Calu3 (cell line): ENCODE measurements at regions not wholly inside any gene's neighbourhood (a gene's known extent, or its start where the extent isn't known, plus 50 kb on each side); places are given as distances from the start of the nearest gene placed in this dataset.

Experiments
- BruUV-seq: library from RNA; stranded (reverse); fragments of 400-500 nt; replicated peaks from 2 replicates; lab custom pipeline; 2021; lab: Mats Ljungman, UMichigan
- CTCF ChIA-PET: fragments of 300-600 bp; sonication (Branson Sonifier 250); formaldehyde crosslinking; loops from one replicate; lab custom pipeline; 2022; ENCODE audit warnings: antibody characterized with exemption; lab: Charles Lee
- DNase-seq: peaks from one replicate; pipeline ENCODE4 v3.0.0; 2022
- H3K27ac Mint-ChIP-seq: one replicate; pipeline ENCODE4 v1.8.0; 2022; ENCODE audit warnings: mixed read lengths; ENCODE audit not compliant: unreplicated experiment
- H3K27me3 Mint-ChIP-seq: one replicate; pipeline ENCODE4 v1.8.0; 2022; ENCODE audit warnings: mixed read lengths; ENCODE audit not compliant: unreplicated experiment
- H3K36me3 Mint-ChIP-seq: one replicate; pipeline ENCODE4 v1.8.0; 2022; ENCODE audit warnings: mild to moderate bottlenecking, moderate library complexity, mixed read lengths; ENCODE audit not compliant: insufficient read depth, unreplicated experiment
- H3K4me1 Mint-ChIP-seq: one replicate; pipeline ENCODE4 v1.8.0; 2022; ENCODE audit warnings: mild to moderate bottlenecking, low read depth, mixed read lengths; ENCODE audit not compliant: unreplicated experiment
- H3K4me3 Mint-ChIP-seq: one replicate; pipeline ENCODE4 v1.8.0; 2022; ENCODE audit warnings: mild to moderate bottlenecking, low read depth, moderate library complexity, mixed read lengths; ENCODE audit not compliant: unreplicated experiment
- H3K9me3 Mint-ChIP-seq: one replicate; pipeline ENCODE4 v1.8.0; 2022; ENCODE audit warnings: low read depth, mixed read lengths; ENCODE audit not compliant: unreplicated experiment
- intact Hi-C: fragments of 100-400 bp; cut with micrococcal nuclease; formaldehyde crosslinking; loops from one replicate; pipeline ENCODE4 v1.10.0; 2022; ENCODE audit not compliant: unreplicated experiment
- TF ChIP-seq, protein P1 (sequence below): fragments of 200-600 bp; IDR thresholded peaks from one replicate; pipeline ENCODE4 v1.8.0; 2022; ENCODE audit warnings: antibody characterized with exemption; ENCODE audit not compliant: unreplicated experiment

DNA sequence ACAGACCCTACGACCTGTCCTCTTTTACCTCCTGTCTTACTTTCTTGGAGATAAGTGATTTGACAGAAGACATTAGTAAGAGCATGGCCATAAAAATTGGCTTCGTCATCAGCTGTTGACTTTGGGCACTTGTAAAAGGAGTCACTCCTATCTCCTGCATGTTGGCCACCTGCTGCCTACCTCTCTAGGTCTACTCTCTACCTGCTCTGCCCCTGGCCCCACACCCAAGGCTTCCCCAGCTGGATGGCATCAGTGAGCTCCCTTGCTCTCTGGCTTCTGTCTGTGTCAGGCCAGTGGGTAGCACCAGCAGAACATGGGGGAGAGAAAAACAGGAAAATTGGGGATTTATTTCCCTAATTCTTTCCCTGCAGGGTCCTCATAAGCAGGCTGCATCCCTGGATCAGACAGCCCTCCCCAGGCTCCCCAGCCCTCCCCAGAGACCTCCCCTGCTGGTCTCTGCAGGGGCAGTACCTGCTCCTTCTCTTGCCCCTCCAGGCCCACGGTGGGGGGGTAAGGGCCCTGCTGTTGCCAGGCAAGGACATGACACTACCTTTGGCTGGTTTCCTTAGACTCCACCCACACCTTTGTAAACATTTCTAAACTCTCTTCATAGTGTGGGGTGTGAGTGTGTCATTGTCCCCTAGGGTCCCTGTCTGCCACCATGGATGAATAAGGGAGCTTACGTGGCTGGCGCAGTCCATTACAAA is 157.0 kb upstream of the NECTIN1 start:
- intact Hi-C loops, result no loop called here
- CTCF ChIA-PET, result interaction anchor here (0.5 kb wide), 1 partner anchor 449 kb away, joined by 3 read pairs; no protein-coding TSS in a partner anchor
- Mint-ChIP-seq H3K36me3 (no peaks in the 10 kb centered on the region), H3K9me3 (no peaks in the 10 kb centered on the region), H3K27me3 (peaks cover 60% of the 10 kb centered on the region), H3K4me1 (no peaks in the 10 kb centered on the region), H3K4me3 (no peak overlapping the region), H3K27ac (no peak overlapping the region)
- no TSS peak for BruUV-seq
- TF ChIP-seq, protein P1, sequence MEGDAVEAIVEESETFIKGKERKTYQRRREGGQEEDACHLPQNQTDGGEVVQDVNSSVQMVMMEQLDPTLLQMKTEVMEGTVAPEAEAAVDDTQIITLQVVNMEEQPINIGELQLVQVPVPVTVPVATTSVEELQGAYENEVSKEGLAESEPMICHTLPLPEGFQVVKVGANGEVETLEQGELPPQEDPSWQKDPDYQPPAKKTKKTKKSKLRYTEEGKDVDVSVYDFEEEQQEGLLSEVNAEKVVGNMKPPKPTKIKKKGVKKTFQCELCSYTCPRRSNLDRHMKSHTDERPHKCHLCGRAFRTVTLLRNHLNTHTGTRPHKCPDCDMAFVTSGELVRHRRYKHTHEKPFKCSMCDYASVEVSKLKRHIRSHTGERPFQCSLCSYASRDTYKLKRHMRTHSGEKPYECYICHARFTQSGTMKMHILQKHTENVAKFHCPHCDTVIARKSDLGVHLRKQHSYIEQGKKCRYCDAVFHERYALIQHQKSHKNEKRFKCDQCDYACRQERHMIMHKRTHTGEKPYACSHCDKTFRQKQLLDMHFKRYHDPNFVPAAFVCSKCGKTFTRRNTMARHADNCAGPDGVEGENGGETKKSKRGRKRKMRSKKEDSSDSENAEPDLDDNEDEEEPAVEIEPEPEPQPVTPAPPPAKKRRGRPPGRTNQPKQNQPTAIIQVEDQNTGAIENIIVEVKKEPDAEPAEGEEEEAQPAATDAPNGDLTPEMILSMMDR, result no peak
- no peak for DNase-seq

GRCh38 chr11:119885067-119885466 is 156.1 kb upstream of the NECTIN1 start:
- Mint-ChIP-seq H3K9me3 (no peaks in the 10 kb centered on the region), H3K36me3 (no peaks in the 10 kb centered on the region), H3K27me3 (peaks cover 64% of the 10 kb centered on the region), H3K4me3 (no peak overlapping the region), H3K4me1 (no peaks in the 10 kb centered on the region), H3K27ac (no peak overlapping the region)
- intact Hi-C loops, result no loop called here
- CTCF ChIA-PET, result interaction anchor here (0.7 kb wide), 1 partner anchor 482 kb away, joined by 3 read pairs; no protein-coding TSS in a partner anchor
- no peak for DNase-seq
- TF ChIP-seq, protein P1, result no peak
- no TSS peak for BruUV-seq

DNA sequence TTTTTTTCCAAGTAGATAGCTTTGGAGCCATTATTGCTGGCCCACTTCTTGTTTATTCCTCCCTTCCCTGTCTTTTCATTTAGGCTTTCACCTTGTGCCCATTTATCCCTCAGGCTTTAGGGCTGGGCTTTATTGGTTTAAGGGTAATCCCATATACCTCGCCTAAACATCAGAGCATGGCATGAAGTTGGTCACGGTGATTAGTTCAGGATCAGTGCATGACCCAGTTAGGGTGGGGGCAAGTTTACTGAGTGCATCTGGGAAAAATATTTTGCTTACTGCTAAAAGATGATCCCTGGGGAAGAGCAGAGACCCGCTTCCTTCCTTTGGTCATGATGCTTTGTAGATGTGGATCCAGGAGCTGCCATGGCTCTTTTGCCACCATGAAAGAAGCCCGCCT is 153.3 kb upstream of the NECTIN1 start:
- no peaks in the 10 kb centered on the region for H3K9me3 Mint-ChIP-seq
- no peaks in the 10 kb centered on the region for H3K4me1 Mint-ChIP-seq
- CTCF ChIA-PET, result no interaction called here
- no TSS peak for BruUV-seq
- peaks cover 60% of the 10 kb centered on the region for H3K27me3 Mint-ChIP-seq
- no peak overlapping the region for H3K27ac Mint-ChIP-seq
- TF ChIP-seq, protein P1, result no peak
- intact Hi-C loops, result no loop called here
- H3K36me3 Mint-ChIP-seq, result no peaks in the 10 kb centered on the region
- no peak overlapping the region for H3K4me3 Mint-ChIP-seq
- no peak for DNase-seq

DNA sequence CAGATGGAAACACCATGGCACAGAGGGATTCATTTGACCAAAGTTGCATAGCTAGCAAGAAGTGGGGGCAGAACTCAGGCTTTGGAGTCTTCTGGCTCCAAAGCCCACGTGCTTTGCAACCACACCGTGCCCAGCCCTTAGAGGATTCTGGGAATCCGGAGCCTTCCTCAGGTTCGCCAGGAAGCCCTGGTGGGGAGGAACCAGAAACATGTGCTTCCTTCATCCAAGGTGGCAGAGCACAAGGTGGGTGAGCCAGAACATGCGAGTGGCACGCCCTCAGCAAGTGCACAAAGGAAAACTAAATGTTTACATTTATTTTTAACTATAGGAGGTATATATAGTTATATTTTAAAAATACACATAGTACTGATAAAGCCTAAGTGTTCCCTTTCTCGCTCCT is 151.9 kb upstream of the NECTIN1 start:
- CTCF ChIA-PET, result no interaction called here
- no TSS peak for BruUV-seq
- Mint-ChIP-seq H3K9me3 (no peaks in the 10 kb centered on the region), H3K4me3 (no peak overlapping the region), H3K4me1 (no peaks in the 10 kb centered on the region), H3K27ac (no peak overlapping the region), H3K36me3 (no peaks in the 10 kb centered on the region), H3K27me3 (peaks cover 57% of the 10 kb centered on the region)
- intact Hi-C loops, result no loop called here
- TF ChIP-seq, protein P1, result no peak
- no peak for DNase-seq
